HG03378 (cell line): ENCODE measurements at regions not wholly inside any gene's neighbourhood (a gene's known extent, or its start where the extent isn't known, plus 50 kb on each side); places are given as distances from the start of the nearest gene placed in this dataset.
"Not testable (repeated sequence)": the region's sequence is repeated elsewhere in the genome, so short reads cannot be mapped to it uniquely, and the experiment has no call there.

ENCODE experiments used
- ATAC-seq: cut with Tn5 transposase; IDR thresholded peaks from one replicate; pipeline ENCODE4 v1.9.1; 2021; ENCODE audit warnings: mild to moderate bottlenecking, moderate library complexity; ENCODE audit not compliant: unreplicated experiment

GRCh38 chr2:21330786-21331391, 207.1 kb downstream of the TDRD15 start:
- no peak for ATAC-seq

GRCh38 chr2:21331625-21332370, 208.0 kb downstream of the TDRD15 start:
- ATAC-seq, result no peak

- ATAC-seq, result no peak
These were observed 209.3 kb downstream of the TDRD15 start for GRCh38 chr2:21332993-21333625.

- ATAC-seq, result no peak
These were observed 209.9 kb downstream of the TDRD15 start for GRCh38 chr2:21333684-21334083.

GRCh38 chr2:21346984-21347383, 223.2 kb downstream of the TDRD15 start:
- no peak for ATAC-seq

- ATAC-seq, result no peak
These were observed 230.3 kb downstream of the TDRD15 start for GRCh38 chr2:21353879-21354679.

- ATAC-seq, result no peak
These were observed 232.5 kb downstream of the TDRD15 start for GRCh38 chr2:21356086-21356856.

GRCh38 chr2:21356857-21357255, 233.1 kb downstream of the TDRD15 start:
- no peak for ATAC-seq

- ATAC-seq, result no peak
These were observed 235.2 kb downstream of the TDRD15 start for GRCh38 chr2:21358976-21359375.

GRCh38 chr2:21361384-21361783, 237.6 kb downstream of the TDRD15 start:
- ATAC-seq, result no peak

GRCh38 chr2:21361957-21362486, 238.3 kb downstream of the TDRD15 start:
- ATAC-seq, result no peak

- no peak for ATAC-seq
These were observed 239.6 kb downstream of the TDRD15 start for GRCh38 chr2:21363364-21363763.

- ATAC-seq, result no peak
These were observed 243.7 kb downstream of the TDRD15 start for GRCh38 chr2:21367421-21367820.

GRCh38 chr2:21369787-21370186, 246.0 kb downstream of the TDRD15 start:
- no peak for ATAC-seq

- ATAC-seq, result no peak
These were observed 247.8 kb downstream of the TDRD15 start for GRCh38 chr2:21371499-21372003.

- ATAC-seq, result no peak
These were observed 248.9 kb downstream of the TDRD15 start for GRCh38 chr2:21372654-21373053.

- ATAC-seq, result no peak
These were observed 253.1 kb downstream of the TDRD15 start for GRCh38 chr2:21376864-21377263.

- ATAC-seq, result no peak
These were observed 255.4 kb downstream of the TDRD15 start for GRCh38 chr2:21379140-21379539.

- ATAC-seq, result not testable (repeated sequence)
These were observed 255.9 kb downstream of the TDRD15 start for GRCh38 chr2:21379668-21380067.

GRCh38 chr2:21381421-21381820, 257.7 kb downstream of the TDRD15 start:
- ATAC-seq, result no peak
